MG63 (cell line): ENCODE measurements at regions not wholly inside any gene's neighbourhood (a gene's known extent, or its start where the extent isn't known, plus 50 kb on each side); places are given as distances from the start of the nearest gene placed in this dataset.
A peak's percentile ranks its signal among the peaks of the same experiment; 100 is the strongest.

ENCODE experiments used
- DNase-seq: peaks from one replicate; pipeline ENCODE4 v3.0.0-alpha.2; 2020
- H3K27me3 ChIP-seq: fragments of 250-450 bp; sonication (Bioruptor Pico); 2 replicates; pipeline ENCODE4 v1.5.1; 2020; ENCODE audit warnings: mild to moderate bottlenecking, moderate library complexity
- H3K36me3 ChIP-seq: fragments of 250-450 bp; sonication (Bioruptor Pico); 2 replicates; pipeline ENCODE4 v1.5.1; 2020; ENCODE audit warnings: mild to moderate bottlenecking, moderate library complexity
- H3K4me3 ChIP-seq: fragments of 250-450 bp; sonication (Bioruptor Pico); 2 replicates; pipeline ENCODE4 v1.5.1; 2020; ENCODE audit warnings: mild to moderate bottlenecking, moderate library complexity
- H3K9me3 ChIP-seq: fragments of 250-450 bp; sonication (Bioruptor Pico); 2 replicates; pipeline ENCODE4 v1.5.1; 2020; ENCODE audit warnings: mild to moderate bottlenecking, moderate library complexity

- Histone ChIP-seq H3K4me3 (no peak overlapping the region), H3K9me3 (no peaks in the 10 kb centered on the region), H3K27me3 (no peaks in the 10 kb centered on the region), H3K36me3 (no peaks in the 10 kb centered on the region)
- DNase-seq: no peak
Observed at GRCh38 chr6:154594496-154595198, 84.2 kb upstream of the CNKSR3 start.

DNA sequence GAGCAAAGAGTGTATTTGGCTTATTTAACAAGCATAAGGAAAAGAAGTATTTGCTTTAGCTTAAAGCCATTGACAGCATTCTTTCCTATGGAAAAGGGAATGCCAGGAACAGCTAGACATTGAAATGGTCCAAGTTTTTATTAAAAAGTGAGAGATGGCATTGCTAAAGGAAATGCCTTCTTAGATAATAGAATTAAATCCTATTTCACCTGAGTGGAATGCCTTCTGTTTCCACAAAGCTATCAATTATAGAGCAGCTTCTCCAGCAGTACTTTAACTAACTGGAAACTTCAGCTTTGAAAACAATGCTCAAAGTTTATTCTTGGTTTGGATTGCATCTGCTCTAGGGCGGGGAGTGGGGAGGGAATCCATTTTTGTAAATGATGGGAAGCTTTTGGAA lies 85.1 kb upstream of the CNKSR3 start:
- no peaks in the 10 kb centered on the region for H3K27me3 ChIP-seq
- H3K36me3 ChIP-seq: no peaks in the 10 kb centered on the region
- no peak overlapping the region for H3K4me3 ChIP-seq
- no peaks in the 10 kb centered on the region for H3K9me3 ChIP-seq
- DNase-seq: no peak

DNA sequence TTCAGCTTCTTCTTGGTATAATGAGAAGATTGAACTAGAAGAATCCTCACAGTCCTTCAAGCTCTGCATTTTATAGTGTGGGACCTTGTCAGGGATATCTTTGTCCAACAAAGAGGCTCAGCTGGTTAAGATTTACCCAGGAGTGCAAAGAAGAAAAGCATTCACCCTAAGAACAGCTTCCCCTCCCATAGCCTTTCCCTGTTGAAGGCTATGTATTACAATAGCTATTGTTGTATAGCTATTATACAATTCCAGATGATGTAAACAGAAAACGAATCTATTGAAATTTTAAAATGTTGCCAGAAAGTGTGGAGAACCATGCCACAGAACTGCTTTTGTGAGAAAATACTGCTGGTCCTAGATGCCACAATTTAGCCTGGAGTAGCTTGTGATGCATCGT lies 85.5 kb upstream of the CNKSR3 start:
- Histone ChIP-seq H3K27me3 (no peaks in the 10 kb centered on the region), H3K36me3 (no peaks in the 10 kb centered on the region), H3K9me3 (no peaks in the 10 kb centered on the region), H3K4me3 (no peak overlapping the region)
- no peak for DNase-seq

GRCh38 chr6:154596701-154597100 lies 86.2 kb upstream of the CNKSR3 start:
- DNase-seq: no peak
- no peaks in the 10 kb centered on the region for H3K36me3 ChIP-seq
- H3K27me3 ChIP-seq: no peaks in the 10 kb centered on the region

GRCh38 chr6:154598399-154598798 lies 87.9 kb upstream of the CNKSR3 start:
- Histone ChIP-seq H3K4me3 (no peak overlapping the region), H3K9me3 (no peaks in the 10 kb centered on the region), H3K36me3 (no peaks in the 10 kb centered on the region), H3K27me3 (no peaks in the 10 kb centered on the region)
- no peak for DNase-seq

More at GRCh38 chr6:154596701-154597100, 86.2 kb upstream of the CNKSR3 start:
- no peaks in the 10 kb centered on the region for H3K9me3 ChIP-seq
- H3K4me3 ChIP-seq: no peak overlapping the region

GRCh38 chr6:154602296-154602695 lies 91.8 kb upstream of the CNKSR3 start:
- no peak for DNase-seq
- H3K4me3 ChIP-seq: no peak overlapping the region
- no peaks in the 10 kb centered on the region for H3K9me3 ChIP-seq
- H3K36me3 ChIP-seq: no peaks in the 10 kb centered on the region
- H3K27me3 ChIP-seq: no peaks in the 10 kb centered on the region

- no peaks in the 10 kb centered on the region for H3K9me3 ChIP-seq
- DNase-seq: no peak
- no peaks in the 10 kb centered on the region for H3K27me3 ChIP-seq
- H3K36me3 ChIP-seq: no peaks in the 10 kb centered on the region
- no peak overlapping the region for H3K4me3 ChIP-seq
Observed at GRCh38 chr6:154602708-154603107, 92.2 kb upstream of the CNKSR3 start.

GRCh38 chr6:154604119-154604518 lies 93.6 kb upstream of the CNKSR3 start:
- DNase-seq: no peak
- Histone ChIP-seq H3K9me3 (no peaks in the 10 kb centered on the region), H3K4me3 (no peak overlapping the region), H3K36me3 (no peaks in the 10 kb centered on the region), H3K27me3 (no peaks in the 10 kb centered on the region)

GRCh38 chr6:154605178-154605881 lies 94.8 kb upstream of the CNKSR3 start:
- Histone ChIP-seq H3K4me3 (no peak overlapping the region), H3K9me3 (no peaks in the 10 kb centered on the region), H3K36me3 (no peaks in the 10 kb centered on the region), H3K27me3 (no peaks in the 10 kb centered on the region)
- no peak for DNase-seq

DNA sequence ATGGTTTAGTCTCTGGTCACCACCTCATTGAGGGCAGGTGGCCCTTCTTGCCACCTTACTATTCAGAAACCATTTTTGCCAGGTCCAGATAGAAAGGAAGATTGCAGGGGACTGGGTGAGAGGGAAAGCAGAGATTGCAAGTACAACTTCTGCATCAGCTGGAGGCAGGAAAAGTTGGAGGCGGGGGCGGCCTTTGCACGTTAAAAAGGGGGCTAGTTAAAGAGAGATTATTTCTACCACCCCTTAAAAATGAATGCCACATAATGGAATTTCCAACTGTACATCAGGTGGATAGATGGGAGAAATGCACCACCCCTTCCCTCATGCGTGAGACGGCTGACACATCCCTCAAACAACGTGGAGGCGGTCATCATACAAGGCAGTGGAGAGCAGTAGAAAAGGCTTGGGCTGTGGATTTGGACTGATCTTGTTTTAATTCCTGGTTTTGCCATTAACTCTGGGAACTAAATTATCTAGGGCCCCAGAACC lies 95.4 kb upstream of the CNKSR3 start:
- DNase-seq: no peak
- Histone ChIP-seq H3K4me3 (no peak overlapping the region), H3K27me3 (no peaks in the 10 kb centered on the region), H3K9me3 (no peaks in the 10 kb centered on the region), H3K36me3 (no peaks in the 10 kb centered on the region)

DNA sequence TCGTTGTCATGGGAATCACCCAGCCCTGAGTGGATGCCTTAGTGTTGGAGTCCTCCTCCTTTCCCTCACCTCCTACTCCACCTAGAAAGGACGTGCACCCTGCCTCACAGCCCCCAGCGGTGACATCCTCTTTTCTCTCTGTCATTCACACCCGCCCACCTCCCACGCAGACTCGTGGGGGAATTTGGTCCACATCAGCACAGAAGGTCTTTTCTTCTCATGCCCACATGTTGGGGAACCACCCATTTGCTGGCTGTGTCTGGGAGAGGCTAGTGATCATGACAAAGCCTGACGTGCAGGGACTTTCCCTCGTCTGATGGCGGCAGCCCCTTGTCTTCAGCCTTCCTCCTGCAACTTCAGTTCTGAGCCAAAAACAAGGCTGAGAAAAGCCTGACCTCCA lies 96.0 kb upstream of the CNKSR3 start:
- H3K36me3 ChIP-seq: no peaks in the 10 kb centered on the region
- H3K4me3 ChIP-seq: no peak overlapping the region
- no peaks in the 10 kb centered on the region for H3K27me3 ChIP-seq
- no peak for DNase-seq
- H3K9me3 ChIP-seq: no peaks in the 10 kb centered on the region

GRCh38 chr6:154606860-154607259 lies 96.4 kb upstream of the CNKSR3 start:
- H3K4me3 ChIP-seq: no peak overlapping the region
- no peak for DNase-seq
- H3K9me3 ChIP-seq: no peaks in the 10 kb centered on the region
- H3K27me3 ChIP-seq: no peaks in the 10 kb centered on the region
- H3K36me3 ChIP-seq: no peaks in the 10 kb centered on the region

DNA sequence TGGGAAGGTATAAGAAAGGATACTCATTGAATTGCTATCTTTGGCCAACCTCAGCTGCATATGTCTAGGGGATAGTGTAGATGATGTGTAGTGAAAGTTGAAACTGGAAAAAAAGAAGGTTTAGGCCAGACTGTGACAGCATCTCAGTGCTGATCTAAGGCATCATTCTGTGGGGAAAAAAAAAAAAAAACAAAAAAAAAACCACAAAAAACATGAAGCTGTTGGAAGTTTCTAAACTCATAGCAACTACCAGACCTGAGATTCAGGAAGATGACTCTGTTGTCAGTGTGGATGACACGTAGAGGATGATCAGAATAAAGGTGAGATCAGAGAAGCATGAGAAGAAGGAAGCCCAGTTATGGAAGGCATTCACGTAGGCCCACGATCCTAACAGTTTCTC lies 100.8 kb upstream of the CNKSR3 start:
- no peak for DNase-seq
- H3K4me3 ChIP-seq: no peak overlapping the region
- H3K9me3 ChIP-seq: no peaks in the 10 kb centered on the region
- no peaks in the 10 kb centered on the region for H3K36me3 ChIP-seq
- H3K27me3 ChIP-seq: no peaks in the 10 kb centered on the region

GRCh38 chr6:154611847-154612246 lies 101.4 kb upstream of the CNKSR3 start:
- H3K36me3 ChIP-seq: no peaks in the 10 kb centered on the region
- no peaks in the 10 kb centered on the region for H3K27me3 ChIP-seq
- H3K9me3 ChIP-seq: no peaks in the 10 kb centered on the region
- DNase-seq: no peak
- no peak overlapping the region for H3K4me3 ChIP-seq

DNA sequence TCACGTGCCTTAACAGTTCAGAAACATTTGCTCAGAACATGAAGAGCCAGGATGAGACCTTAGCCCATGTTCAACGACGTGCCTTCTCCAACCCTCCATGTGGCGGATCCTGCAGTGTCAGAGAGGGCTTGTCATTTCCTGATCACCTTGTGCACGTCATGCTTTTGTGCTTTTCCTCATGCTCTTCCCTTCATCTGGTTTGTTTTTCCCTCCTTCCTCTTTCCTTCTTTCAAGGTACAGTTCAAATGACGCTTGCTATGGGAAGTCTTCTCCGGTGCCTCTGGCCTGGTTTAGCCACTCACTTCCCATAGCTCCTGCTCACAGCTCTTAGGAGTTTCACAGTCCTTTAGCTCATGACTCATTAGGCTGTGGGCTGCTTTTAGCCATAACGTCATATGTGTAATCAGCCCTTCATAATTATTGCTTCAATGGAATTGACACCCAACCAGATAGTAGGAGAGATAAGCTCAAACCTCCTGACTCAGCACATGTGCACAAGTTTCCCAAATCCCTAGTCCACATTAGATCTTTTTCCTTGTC lies 102.7 kb upstream of the CNKSR3 start:
- Histone ChIP-seq H3K36me3 (no peaks in the 10 kb centered on the region), H3K4me3 (no peak overlapping the region), H3K27me3 (no peaks in the 10 kb centered on the region), H3K9me3 (no peaks in the 10 kb centered on the region)
- DNase-seq: peak; percentile 23

GRCh38 chr6:154614101-154614500 lies 103.6 kb upstream of the CNKSR3 start:
- Histone ChIP-seq H3K9me3 (no peaks in the 10 kb centered on the region), H3K4me3 (no peak overlapping the region), H3K27me3 (no peaks in the 10 kb centered on the region), H3K36me3 (no peaks in the 10 kb centered on the region)
- no peak for DNase-seq

GRCh38 chr6:154614641-154615040 lies 104.2 kb upstream of the CNKSR3 start:
- H3K27me3 ChIP-seq: no peaks in the 10 kb centered on the region
- no peaks in the 10 kb centered on the region for H3K9me3 ChIP-seq
- H3K4me3 ChIP-seq: no peak overlapping the region
- no peak for DNase-seq
- H3K36me3 ChIP-seq: no peaks in the 10 kb centered on the region
